Smooth muscle cell of the brain vasculature (primary cell): ENCODE measurements at regions not wholly inside any gene's neighbourhood (a gene's known extent, or its start where the extent isn't known, plus 50 kb on each side); places are given as distances from the start of the nearest gene placed in this dataset.
"Not testable (repeated sequence)": the region's sequence is repeated elsewhere in the genome, so short reads cannot be mapped to it uniquely, and the experiment has no call there.

Source experiments
- DNase-seq: peaks from one replicate; pipeline ENCODE4 v3.0.0-alpha.2; 2012; ENCODE audit warnings: low read depth, low spot score

DNA sequence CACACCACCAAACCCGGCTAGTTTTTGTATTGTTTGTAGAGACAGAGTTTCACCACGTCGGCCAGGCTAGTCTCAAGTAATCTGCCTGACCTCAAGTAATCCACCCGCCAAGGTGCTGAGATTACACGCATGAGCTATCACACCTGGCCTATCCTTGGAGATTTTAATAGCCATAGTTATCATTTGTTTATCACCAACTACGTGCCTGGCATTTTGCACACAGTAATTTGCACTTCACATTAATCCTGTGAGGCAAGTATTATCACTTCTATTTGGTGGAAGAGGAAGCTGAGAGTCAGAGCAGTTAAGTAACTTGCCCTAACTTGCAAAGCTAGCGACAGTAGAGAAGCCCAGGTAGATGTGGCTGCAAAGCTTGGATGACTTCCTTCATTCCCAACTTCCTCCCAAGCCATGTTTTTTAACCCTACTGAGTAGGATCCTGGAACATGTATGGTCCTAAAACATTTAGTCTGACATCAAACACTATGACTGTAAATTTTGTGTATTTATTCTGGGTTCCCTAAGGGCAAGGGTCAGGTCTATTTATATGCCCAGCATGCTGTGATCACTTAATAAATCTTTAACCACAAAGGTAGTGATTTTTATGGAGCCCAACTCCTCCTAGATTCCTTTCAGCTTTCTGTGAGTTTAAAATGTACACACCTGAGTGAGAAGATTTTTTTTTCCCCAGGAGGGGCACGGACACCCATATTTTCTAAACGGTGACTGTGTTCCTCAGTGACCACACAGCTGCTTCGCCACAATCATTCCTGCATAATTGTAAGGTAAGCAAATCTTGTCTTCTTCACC lies 100.2 kb upstream of the RAI14 start:
- no peak for DNase-seq

GRCh38 chr5:34556509-34556782 lies 99.7 kb upstream of the RAI14 start:
- DNase-seq = no peak

GRCh38 chr5:34561581-34561980 lies 94.5 kb upstream of the RAI14 start:
- DNase-seq = not testable (repeated sequence)

- DNase-seq = no peak
Observed at GRCh38 chr5:34562791-34563190, 93.3 kb upstream of the RAI14 start.

- no peak for DNase-seq
Observed at GRCh38 chr5:34563269-34563668, 92.9 kb upstream of the RAI14 start.

DNA sequence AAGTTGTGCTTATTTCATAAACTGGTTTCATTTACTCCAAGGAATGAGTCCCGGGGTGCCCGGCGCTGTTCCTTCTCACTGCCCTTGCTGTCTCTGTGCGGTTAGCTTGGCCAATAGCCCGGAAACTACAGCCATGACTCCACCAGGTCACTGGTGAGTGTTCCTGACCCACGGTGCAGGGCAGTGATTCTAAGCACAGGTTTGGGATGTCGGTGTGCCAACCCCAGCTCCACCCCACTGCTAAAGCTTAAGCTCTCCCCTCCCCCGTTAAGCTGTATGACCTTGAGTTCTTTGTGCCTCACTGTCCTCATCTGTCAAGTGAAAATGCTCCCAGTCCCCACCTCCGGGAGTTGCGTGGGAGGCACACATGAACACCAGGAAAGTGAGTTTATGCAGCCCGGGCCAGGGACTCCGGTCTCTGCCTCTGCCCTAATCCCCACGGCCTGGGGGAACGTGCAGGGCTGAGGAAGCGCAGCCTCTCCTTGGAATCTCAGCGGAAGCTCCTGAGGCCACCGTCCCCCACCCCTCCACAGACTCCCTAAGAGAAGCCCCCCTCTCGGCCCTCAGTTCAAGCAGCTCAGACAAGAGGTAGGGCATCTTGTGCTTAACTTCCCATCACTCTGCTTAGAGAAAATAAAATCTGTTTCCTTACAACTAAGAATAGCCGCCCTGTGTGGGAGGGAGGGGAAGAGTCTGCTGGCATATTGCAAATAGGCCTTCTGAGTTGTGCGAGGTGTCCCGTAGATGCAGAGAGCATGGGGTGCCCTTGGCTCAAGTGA lies 92.0 kb upstream of the RAI14 start:
- DNase-seq = no peak

GRCh38 chr5:34564710-34565235 lies 91.4 kb upstream of the RAI14 start:
- DNase-seq = no peak

DNA sequence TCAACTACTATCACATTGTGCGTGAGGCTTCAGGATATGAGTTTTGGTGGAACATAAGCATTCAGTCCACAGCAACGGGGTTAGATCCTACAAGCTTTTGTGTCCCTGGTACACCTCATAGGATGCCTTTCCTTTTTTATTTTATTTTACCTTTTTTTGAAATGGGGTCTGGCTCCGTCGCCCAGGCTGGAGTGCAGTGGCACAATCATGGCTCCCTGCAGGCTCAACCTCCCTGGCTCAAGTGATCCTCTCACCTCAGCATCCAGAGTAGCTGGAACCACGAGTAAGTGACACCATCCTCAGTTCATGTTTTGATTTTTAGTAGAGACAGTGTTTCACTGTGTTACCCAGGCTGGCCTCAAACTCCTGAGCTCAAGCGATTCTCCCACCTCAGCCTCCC lies 86.0 kb upstream of the RAI14 start:
- no peak for DNase-seq

DNA sequence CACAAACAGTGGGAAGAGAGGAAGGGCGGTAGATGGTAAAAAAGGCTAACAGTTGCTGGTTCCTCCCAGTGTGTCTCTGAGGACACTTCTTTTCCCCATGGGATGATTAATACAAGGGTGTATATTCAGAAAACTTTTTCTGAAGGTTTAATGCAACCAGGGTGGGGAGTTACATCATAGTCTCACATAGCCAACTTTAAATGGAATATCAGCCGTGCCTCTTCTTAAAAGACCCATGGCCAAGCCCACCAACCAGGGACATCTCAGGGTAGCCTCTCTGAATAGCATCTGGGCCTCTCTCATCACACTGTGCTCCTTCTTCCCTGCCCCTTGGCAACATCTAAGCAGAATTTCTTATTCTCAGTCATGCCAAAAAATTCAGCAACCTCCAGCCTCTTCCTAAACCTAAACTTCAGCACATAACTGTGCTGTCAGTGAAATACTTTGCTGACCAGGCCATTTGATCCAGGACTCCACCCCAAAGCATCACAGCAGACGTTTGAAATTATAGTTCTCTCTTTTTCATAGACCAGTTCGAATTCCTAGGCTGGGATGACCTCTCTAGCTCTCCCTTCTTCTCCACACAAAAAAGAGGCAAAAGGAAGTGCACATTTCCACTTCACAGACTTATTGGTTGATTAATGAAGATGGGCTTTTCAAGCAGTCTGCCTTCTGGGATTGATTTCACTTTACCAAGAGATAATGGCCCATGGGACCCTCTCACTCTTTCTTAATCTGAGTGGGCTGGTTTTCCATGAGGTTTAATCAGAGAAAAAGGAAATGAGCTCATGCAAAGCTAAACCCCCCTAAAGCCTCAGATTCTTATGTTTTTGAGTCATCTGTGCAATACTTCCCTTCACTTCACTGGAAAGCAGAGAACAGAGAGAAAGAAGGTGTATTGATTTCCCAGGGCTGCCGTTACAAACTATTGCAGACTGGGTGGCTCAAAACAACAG lies 85.1 kb upstream of the RAI14 start:
- DNase-seq = no peak

DNA sequence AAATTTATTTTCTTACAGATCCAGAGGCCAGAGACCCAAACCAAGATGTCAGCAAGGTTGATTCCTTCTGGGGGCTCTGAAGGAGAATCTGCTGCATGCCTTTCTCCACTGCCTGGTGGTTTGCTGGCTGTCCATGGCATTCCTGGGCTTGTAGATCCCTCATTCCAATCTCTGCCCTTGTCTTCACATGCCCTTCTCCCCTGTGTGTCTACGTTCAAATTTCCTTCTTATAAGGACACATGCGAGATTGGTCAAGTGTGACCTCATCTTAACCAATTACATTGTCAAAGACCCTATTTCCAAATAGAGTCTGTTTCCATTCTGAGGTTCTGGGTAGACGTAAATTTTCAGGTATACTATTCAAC lies 84.5 kb upstream of the RAI14 start:
- no peak for DNase-seq

DNA sequence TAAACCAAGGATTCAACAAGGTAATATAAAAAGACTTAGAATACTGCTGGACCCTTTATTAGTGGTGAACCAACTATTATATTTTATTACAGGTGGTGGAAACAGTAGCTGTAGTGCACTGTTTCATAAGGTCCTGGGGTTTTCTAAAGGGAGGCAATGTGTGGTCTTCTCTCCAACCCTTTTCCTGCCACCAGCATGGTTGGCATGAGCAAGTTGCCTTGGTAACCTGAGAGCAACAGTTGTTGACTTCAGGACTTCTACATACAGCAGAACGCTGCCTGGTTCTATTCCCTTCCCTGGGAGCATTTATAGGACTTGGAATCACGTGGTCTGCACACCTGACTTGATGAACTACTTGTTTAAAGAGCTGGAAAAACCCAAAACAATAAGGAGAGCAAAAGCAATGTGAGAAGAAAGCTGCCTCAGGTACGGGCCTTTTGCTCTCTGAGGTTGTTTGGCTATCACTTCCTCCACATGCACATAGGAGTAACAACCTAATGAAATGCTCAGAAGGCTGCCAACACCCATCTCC lies 81.1 kb upstream of the RAI14 start:
- no peak for DNase-seq

GRCh38 chr5:34576891-34577666 lies 79.0 kb upstream of the RAI14 start:
- DNase-seq = no peak

GRCh38 chr5:34578962-34579361 lies 77.2 kb upstream of the RAI14 start:
- DNase-seq = no peak

DNA sequence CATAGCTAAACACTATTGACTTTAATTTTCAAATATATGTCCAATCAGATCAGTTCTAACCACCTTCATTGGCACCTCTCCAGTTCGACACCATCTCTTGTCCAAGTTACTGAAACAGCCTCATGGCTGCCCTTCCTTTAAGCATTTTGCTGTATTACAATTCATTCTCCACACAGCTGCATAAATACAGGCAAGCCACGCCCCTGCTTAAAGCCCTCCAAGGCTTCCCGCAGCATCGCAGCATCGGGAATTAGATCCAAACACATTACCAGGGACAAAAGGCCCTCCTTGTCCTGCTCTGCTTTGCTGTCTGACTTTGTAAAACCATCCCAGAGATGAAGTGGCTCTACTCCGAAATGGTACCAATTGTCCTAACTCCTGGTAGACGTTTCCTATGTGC lies 75.1 kb upstream of the RAI14 start:
- DNase-seq = no peak

DNA sequence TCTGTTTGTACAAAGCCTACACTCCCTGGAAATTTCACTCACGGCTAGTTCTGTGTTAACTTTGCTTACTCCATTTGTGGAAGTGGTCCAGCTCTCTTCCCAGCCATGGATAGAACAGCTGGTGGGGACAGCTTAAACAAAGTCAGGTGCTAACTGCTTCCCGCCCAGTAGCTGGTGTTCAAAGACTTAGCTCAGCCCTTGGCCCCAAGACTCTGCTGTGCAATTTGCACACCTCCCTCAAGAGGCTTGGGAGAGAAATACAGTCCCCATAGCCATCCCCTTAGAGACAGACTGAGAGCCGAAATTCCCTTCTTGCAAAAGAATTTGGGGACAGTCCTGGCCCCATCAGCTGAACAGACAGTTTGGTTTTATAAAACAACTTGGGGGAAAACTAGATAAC lies 73.8 kb upstream of the RAI14 start:
- DNase-seq = no peak

- no peak for DNase-seq
Observed at GRCh38 chr5:34583167-34583566, 73.0 kb upstream of the RAI14 start.

GRCh38 chr5:34584165-34584564 lies 72.0 kb upstream of the RAI14 start:
- no peak for DNase-seq

- DNase-seq = no peak
Observed at GRCh38 chr5:34585601-34586104, 70.5 kb upstream of the RAI14 start.

DNA sequence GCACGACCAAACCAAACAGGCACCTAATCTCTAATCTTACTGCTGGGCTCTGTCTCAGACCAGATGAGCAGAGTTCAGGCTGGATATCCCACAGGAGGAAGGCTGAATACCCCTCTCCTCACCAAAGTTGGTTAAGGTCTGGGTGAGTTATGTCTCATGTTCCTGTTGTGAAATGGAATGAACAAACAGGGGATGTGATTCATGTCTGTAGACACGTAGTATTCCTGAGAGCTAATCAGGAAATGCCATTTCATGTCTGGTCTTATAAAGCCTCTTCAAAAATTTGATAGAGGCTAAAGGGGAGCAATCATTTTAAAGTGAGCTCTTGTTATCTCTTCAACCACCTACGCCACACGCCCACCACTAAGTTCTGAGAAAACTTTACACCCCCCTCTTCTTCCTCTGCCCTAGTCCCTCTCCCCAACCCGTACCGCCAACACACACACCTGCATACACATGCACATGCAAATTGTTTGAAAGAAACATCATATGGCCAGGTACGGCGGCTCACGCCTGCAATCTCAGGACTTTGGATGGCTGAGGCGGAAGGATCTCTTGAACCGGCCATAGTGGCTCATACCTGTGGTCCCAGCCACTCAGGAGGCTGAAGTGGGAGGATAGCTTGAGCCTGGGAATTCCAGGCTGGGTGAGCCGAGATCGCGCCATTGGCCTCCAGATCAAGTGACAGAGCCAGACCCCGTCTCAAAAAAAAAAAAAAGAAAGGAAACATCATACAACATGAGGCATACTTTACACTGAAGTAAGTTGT lies 69.8 kb upstream of the RAI14 start:
- DNase-seq = no peak
